ENCODE measurements at regions not wholly inside any gene's neighbourhood (a gene's known extent, or its start where the extent isn't known, plus 50 kb on each side); places are given as distances from the start of the nearest gene placed in this dataset.

GRCh38 chr4:26067035-26067434 lies 153.0 kb downstream of the SMIM20 start:
- Mint-ChIP-seq H3K36me3 (ENCODE audit: low read depth) (no peaks in the 10 kb centered on the region), H3K4me1 (peaks cover 10% of the 10 kb centered on the region), H3K27ac (ENCODE audit: unreplicated experiment) (no peak overlapping the region), H3K4me3 (no peak overlapping the region), H3K27me3 (ENCODE audit: low read depth) (no peaks in the 10 kb centered on the region), H3K9me3 (no peaks in the 10 kb centered on the region)
- no peak for TF ChIP-seq CTCF (conservative IDR thresholded peaks at IDR 0.05)
- DNase-seq (ENCODE audit: low read depth, low spot score) = no peak

GRCh38 chr4:26069218-26069617 lies 155.2 kb downstream of the SMIM20 start:
- Mint-ChIP-seq H3K27ac (ENCODE audit: unreplicated experiment) (peak overlapping the region; percentile 45), H3K36me3 (ENCODE audit: low read depth) (no peaks in the 10 kb centered on the region), H3K4me1 (peaks cover 12% of the 10 kb centered on the region), H3K9me3 (no peaks in the 10 kb centered on the region), H3K27me3 (ENCODE audit: low read depth) (no peaks in the 10 kb centered on the region), H3K4me3 (no peak overlapping the region)
- no peak for DNase-seq (ENCODE audit: low read depth, low spot score)
- TF ChIP-seq CTCF (conservative IDR thresholded peaks at IDR 0.05) = peak; percentile 45

GRCh38 chr4:26071688-26072087 lies 157.7 kb downstream of the SMIM20 start:
- Mint-ChIP-seq H3K4me1 (peaks cover 16% of the 10 kb centered on the region), H3K36me3 (ENCODE audit: low read depth) (no peaks in the 10 kb centered on the region), H3K9me3 (no peaks in the 10 kb centered on the region), H3K27ac (ENCODE audit: unreplicated experiment) (no peak overlapping the region), H3K27me3 (ENCODE audit: low read depth) (no peaks in the 10 kb centered on the region), H3K4me3 (no peak overlapping the region)
- no peak for TF ChIP-seq CTCF (conservative IDR thresholded peaks at IDR 0.05)
- DNase-seq (ENCODE audit: low read depth, low spot score) = no peak

- Mint-ChIP-seq H3K36me3 (ENCODE audit: low read depth) (no peaks in the 10 kb centered on the region), H3K27me3 (ENCODE audit: low read depth) (no peaks in the 10 kb centered on the region), H3K27ac (ENCODE audit: unreplicated experiment) (no peak overlapping the region), H3K9me3 (no peaks in the 10 kb centered on the region), H3K4me1 (peaks cover 16% of the 10 kb centered on the region), H3K4me3 (no peak overlapping the region)
- no peak for DNase-seq (ENCODE audit: low read depth, low spot score)
- TF ChIP-seq CTCF (conservative IDR thresholded peaks at IDR 0.05) = no peak
Observed at GRCh38 chr4:26073886-26074560, 160.0 kb downstream of the SMIM20 start.

GRCh38 chr4:26074712-26075430 lies 160.9 kb downstream of the SMIM20 start:
- DNase-seq (ENCODE audit: low read depth, low spot score) = no peak
- Mint-ChIP-seq H3K27me3 (ENCODE audit: low read depth) (no peaks in the 10 kb centered on the region), H3K4me3 (no peak overlapping the region), H3K36me3 (ENCODE audit: low read depth) (no peaks in the 10 kb centered on the region), H3K4me1 (peaks cover 16% of the 10 kb centered on the region), H3K9me3 (no peaks in the 10 kb centered on the region), H3K27ac (ENCODE audit: unreplicated experiment) (peak overlapping the region; percentile 10)
- TF ChIP-seq CTCF (conservative IDR thresholded peaks at IDR 0.05) = no peak

Data from neural crest cell (in vitro differentiated cells).